ENCODE measurements at regions not wholly inside any gene's neighbourhood (a gene's known extent, or its start where the extent isn't known, plus 50 kb on each side); places are given as distances from the start of the nearest gene placed in this dataset.

DNA sequence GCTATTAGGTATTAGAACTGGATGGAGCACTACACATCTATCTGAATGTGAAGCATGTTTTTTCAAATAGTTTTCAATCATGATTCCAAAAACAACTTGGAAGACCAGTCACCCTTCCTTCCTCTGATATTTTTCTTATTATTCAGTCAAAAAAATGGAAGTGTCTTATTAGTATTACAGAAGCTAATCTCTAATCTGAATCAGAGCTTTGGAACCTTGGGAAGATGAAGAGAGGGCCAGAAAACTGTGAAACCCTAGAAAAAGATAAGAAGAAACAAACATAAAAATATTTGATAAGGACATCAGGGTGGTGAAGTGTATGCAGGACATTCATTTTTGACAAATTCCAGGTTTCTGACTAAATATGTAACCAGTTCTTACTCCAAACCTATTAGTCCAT, 166.3 kb upstream of the PRSS16 start:
- H3K4me3 ChIP-seq (ENCODE audit: low read depth, low read length) = no peak overlapping the region
- DNase-seq (ENCODE audit: low read depth) = no peak
- in situ Hi-C loops (cut with HindIII; ENCODE audit: low sequenced_read_pairs) = no loop called here
- TF ChIP-seq, protein P1, sequence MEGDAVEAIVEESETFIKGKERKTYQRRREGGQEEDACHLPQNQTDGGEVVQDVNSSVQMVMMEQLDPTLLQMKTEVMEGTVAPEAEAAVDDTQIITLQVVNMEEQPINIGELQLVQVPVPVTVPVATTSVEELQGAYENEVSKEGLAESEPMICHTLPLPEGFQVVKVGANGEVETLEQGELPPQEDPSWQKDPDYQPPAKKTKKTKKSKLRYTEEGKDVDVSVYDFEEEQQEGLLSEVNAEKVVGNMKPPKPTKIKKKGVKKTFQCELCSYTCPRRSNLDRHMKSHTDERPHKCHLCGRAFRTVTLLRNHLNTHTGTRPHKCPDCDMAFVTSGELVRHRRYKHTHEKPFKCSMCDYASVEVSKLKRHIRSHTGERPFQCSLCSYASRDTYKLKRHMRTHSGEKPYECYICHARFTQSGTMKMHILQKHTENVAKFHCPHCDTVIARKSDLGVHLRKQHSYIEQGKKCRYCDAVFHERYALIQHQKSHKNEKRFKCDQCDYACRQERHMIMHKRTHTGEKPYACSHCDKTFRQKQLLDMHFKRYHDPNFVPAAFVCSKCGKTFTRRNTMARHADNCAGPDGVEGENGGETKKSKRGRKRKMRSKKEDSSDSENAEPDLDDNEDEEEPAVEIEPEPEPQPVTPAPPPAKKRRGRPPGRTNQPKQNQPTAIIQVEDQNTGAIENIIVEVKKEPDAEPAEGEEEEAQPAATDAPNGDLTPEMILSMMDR (IDR thresholded peaks at IDR 0.05; ENCODE audit: low read depth, low read length, missing control alignments) = no peak

DNA sequence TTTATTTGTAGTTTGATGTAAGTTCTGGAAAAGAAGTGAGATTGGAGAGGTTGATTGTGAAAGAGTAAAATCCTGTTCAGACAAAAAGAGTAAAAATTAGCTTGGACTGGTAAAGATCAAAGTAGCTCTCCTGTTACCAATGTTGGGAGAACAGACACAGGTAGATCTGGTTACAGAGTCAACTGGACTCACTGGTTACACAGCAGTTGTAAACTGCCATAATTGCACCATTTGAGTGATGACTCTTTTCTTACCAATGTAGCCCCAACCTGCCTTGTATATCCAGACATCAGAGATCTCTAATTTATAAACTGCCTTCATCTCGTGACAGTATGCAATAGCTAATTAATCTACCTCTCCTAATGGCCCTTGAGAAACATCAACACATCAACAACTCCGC, 165.6 kb upstream of the PRSS16 start:
- DNase-seq (ENCODE audit: low read depth) = no peak
- H3K4me3 ChIP-seq (ENCODE audit: low read depth, low read length) = no peak overlapping the region
- in situ Hi-C loops (cut with HindIII; ENCODE audit: low sequenced_read_pairs) = no loop called here
- TF ChIP-seq, protein P1 (IDR thresholded peaks at IDR 0.05; ENCODE audit: low read depth, low read length, missing control alignments) = no peak

DNA sequence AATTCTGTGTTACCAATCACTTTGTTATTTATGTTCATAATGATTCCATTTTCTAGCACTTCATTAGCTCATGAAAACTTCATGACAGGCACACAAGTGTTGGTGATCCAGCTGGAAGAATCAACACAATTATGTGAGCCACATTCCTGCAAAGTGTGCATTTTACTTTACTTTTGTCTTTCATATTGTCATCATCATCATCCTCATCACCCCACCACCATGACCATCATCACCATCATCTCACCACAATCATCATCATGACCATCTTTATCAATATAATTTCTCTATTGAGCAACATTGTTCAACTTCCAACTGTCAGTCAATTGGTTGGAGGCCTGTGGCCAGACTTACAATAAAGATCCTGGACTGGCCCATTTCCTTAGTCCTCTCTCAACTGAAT, 159.4 kb upstream of the PRSS16 start:
- no peak overlapping the region for H3K4me3 ChIP-seq (ENCODE audit: low read depth, low read length)
- TF ChIP-seq, protein P1 (IDR thresholded peaks at IDR 0.05; ENCODE audit: low read depth, low read length, missing control alignments) = no peak
- in situ Hi-C loops (cut with HindIII; ENCODE audit: low sequenced_read_pairs) = no loop called here
- DNase-seq (ENCODE audit: low read depth) = no peak

DNA sequence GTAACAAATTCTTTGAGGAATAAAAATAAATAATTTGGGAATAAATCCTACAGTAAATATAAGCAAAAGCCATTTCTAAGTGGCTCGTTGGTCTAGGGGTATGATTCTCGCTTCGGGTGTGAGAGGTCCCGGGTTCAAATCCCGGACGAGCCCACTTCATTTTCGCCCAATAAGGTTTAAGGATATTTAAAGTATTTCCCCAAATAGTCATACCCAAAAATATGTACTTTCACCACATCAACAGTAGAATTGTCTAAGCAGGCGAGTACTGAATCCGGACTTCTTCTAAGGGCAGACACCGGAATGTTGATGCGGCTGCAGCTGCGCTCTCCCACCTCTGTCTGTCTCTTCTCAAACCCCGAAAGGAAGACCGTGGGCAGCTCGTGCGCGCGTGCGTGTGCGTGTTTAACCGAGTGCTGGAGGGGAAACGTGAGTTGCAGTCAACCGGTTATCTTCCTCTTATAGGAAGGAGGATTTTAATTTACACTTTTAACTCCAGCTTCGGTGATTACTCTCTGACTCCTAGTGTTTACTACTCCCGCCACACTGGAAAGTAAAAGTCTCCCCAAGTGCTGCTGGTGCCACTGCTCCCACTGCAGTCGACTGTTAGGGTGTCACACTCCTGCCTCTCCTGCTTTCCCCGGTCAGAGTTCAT, 155.7 kb upstream of the PRSS16 start:
- TF ChIP-seq, protein P1 (IDR thresholded peaks at IDR 0.05; ENCODE audit: low read depth, low read length, missing control alignments) = no peak
- peak; percentile 63 for DNase-seq (ENCODE audit: low read depth)
- H3K4me3 ChIP-seq (ENCODE audit: low read depth, low read length) = peak overlapping the region; percentile 48
- in situ Hi-C loops (cut with HindIII; ENCODE audit: low sequenced_read_pairs) = no loop called here

DNA sequence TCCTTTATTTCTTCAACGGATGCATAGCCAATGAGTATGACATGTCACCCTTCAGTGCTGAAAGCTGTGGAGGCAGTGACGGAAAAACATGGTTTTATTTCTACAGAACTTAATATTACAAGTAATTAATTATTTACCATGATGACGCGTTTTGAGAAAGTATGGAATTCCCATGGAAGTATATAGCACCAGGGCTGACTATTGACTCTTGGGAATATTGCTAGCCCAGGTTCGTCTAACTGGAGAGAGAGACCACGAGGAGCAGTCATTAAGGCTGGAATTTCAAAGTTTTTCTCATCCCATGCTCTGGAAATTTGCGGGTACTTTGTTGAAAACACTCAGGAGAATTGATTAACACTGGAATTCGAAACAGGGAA, 155.2 kb upstream of the PRSS16 start:
- in situ Hi-C loops (cut with HindIII; ENCODE audit: low sequenced_read_pairs) = no loop called here
- DNase-seq (ENCODE audit: low read depth) = no peak
- TF ChIP-seq, protein P1 (IDR thresholded peaks at IDR 0.05; ENCODE audit: low read depth, low read length, missing control alignments) = no peak
- H3K4me3 ChIP-seq (ENCODE audit: low read depth, low read length) = peak overlapping the region; percentile 48

DNA sequence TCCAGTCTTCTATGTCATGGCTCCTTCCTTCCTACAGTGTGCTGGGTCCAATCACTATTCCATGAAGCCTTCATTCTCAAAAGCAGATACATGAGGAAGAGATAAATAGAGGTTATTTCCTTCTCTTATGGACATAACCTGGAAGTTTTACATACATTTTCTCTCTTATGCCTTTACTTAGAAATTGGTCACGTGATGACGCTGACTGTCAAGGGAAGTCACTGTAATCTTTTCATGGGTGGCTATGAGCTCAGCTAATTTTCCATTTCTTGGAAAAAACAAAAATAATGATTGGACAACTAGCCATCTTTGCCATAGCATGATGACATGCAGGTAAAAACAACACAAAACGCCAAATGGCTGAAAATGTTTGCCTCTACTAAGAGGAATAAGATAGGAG, 151.6 kb upstream of the PRSS16 start:
- no peak overlapping the region for H3K4me3 ChIP-seq (ENCODE audit: low read depth, low read length)
- TF ChIP-seq, protein P1 (IDR thresholded peaks at IDR 0.05; ENCODE audit: low read depth, low read length, missing control alignments) = no peak
- no peak for DNase-seq (ENCODE audit: low read depth)
- in situ Hi-C loops (cut with HindIII; ENCODE audit: low sequenced_read_pairs) = no loop called here
